ENCODE measurements at regions not wholly inside any gene's neighbourhood (a gene's known extent, or its start where the extent isn't known, plus 50 kb on each side); places are given as distances from the start of the nearest gene placed in this dataset.
A peak's percentile ranks its signal among the peaks of the same experiment; 100 is the strongest.
"Not testable (repeated sequence)": the region's sequence is repeated elsewhere in the genome, so short reads cannot be mapped to it uniquely, and the experiment has no call there.

DNA sequence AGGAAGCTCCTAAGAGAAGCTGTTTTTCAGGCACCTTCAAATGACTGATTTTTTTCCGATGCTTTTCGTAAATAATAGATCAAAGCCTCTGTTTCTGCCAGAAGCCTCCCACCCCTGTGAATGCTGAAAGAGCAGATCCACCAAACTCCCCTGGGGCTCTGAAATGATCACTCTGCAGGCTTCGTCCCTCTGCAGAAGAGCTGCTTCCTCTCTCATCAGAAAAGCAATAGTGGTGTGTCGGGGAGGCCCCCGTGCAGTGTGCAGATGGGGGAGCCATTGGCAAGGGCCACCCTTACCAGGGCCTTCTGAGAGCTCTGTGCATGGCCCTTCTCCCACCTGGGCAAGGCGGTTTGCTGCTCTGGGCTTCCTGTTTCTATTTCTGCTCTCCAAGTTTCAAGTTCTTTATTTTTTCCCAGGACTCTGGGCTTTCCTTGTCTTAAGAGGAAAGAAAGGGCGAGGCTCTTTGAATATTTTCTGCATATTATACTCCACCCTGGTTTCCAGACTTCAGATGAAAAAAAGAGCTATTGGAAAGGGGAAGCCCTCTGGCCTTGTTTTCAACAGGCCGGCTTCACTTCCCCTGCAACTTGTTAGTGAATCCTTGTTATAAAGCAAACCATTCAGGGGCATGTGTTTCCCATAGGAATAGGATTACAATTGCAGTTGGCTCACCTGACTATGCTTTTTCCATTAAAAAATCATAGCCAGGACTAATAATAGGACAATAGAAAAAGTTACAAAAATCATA lies 155.2 kb downstream of the TTLL2 start:
- Histone ChIP-seq H3K27ac (no peak overlapping the region), H3K4me3 (ENCODE audit: low read depth, low read length) (no peak overlapping the region), H3K36me3 (replicated peaks) (no peaks in the 10 kb centered on the region), H3K27me3 (replicated peaks) (no peaks in the 10 kb centered on the region)
- in situ Hi-C loops (cut with HindIII; ENCODE audit: low pct_ligation_motif_present, low sequenced_read_pairs): no loop called here
- TF ChIP-seq, protein P1, sequence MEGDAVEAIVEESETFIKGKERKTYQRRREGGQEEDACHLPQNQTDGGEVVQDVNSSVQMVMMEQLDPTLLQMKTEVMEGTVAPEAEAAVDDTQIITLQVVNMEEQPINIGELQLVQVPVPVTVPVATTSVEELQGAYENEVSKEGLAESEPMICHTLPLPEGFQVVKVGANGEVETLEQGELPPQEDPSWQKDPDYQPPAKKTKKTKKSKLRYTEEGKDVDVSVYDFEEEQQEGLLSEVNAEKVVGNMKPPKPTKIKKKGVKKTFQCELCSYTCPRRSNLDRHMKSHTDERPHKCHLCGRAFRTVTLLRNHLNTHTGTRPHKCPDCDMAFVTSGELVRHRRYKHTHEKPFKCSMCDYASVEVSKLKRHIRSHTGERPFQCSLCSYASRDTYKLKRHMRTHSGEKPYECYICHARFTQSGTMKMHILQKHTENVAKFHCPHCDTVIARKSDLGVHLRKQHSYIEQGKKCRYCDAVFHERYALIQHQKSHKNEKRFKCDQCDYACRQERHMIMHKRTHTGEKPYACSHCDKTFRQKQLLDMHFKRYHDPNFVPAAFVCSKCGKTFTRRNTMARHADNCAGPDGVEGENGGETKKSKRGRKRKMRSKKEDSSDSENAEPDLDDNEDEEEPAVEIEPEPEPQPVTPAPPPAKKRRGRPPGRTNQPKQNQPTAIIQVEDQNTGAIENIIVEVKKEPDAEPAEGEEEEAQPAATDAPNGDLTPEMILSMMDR (IDR thresholded peaks at IDR 0.05; ENCODE audit: low read depth, low read length, missing control alignments): no peak
- DNase-seq: no peak

DNA sequence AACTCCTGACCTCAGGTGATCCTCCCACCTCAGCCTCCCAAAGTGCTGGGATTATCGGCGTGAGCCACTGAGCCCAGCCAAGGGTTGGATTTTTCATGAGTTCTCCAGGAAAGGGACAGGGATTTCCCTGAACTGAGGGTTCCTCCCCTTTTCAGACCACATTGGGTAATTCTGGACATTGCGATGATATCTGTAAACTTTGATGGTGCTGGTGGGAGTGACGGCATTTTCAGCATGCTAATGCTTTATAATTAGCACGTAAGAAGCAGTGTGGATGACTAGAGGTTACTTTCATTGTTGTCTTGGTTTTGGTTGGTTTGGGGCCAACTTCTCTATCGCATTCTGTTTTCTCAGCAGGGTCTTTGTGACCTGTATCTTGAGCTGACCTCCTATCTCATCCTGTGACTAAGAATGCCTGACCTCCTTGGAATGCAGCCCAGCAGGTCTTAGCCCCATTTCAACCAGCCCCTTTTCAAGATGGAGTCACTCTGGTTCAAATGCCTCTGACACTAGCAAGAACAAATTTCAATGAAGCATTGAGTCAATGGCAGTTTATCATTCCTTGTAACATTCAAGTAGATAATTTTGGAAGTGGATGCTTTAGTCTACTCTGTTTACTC lies 156.5 kb downstream of the TTLL2 start:
- no peak overlapping the region for H3K4me3 ChIP-seq (ENCODE audit: low read depth, low read length)
- in situ Hi-C loops (cut with HindIII; ENCODE audit: low pct_ligation_motif_present, low sequenced_read_pairs): no loop called here
- TF ChIP-seq, protein P1 (IDR thresholded peaks at IDR 0.05; ENCODE audit: low read depth, low read length, missing control alignments): no peak

DNA sequence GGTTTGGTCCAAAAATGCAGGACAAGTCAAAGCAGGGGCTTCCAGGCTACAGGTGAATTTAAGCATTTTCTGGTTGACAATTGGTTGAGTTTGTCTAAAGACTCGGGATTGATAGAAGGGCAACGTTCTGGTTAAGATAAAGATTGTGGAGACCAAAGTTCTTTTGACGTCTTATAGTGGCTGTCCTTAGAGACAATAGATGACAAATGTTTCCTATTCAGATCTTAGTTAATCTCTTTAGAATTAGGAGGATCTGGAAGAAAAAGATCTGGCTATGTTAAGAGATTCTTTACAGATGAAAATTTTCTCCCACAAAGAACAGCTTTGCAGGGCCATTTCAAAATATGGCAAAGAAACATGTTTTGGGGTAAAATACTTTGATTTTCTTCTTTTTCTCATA lies 157.9 kb downstream of the TTLL2 start:
- in situ Hi-C loops (cut with HindIII; ENCODE audit: low pct_ligation_motif_present, low sequenced_read_pairs); H3K4me3 ChIP-seq (ENCODE audit: low read depth, low read length); H3K27ac ChIP-seq; H3K27me3 ChIP-seq (replicated peaks); DNase-seq; H3K36me3 ChIP-seq (replicated peaks): not testable (repeated sequence)

More for the DNA sequence above, 156.5 kb downstream of the TTLL2 start:
- no peak for DNase-seq
- Histone ChIP-seq H3K27ac (no peak overlapping the region), H3K27me3 (replicated peaks) (no peaks in the 10 kb centered on the region), H3K36me3 (replicated peaks) (no peaks in the 10 kb centered on the region)

DNA sequence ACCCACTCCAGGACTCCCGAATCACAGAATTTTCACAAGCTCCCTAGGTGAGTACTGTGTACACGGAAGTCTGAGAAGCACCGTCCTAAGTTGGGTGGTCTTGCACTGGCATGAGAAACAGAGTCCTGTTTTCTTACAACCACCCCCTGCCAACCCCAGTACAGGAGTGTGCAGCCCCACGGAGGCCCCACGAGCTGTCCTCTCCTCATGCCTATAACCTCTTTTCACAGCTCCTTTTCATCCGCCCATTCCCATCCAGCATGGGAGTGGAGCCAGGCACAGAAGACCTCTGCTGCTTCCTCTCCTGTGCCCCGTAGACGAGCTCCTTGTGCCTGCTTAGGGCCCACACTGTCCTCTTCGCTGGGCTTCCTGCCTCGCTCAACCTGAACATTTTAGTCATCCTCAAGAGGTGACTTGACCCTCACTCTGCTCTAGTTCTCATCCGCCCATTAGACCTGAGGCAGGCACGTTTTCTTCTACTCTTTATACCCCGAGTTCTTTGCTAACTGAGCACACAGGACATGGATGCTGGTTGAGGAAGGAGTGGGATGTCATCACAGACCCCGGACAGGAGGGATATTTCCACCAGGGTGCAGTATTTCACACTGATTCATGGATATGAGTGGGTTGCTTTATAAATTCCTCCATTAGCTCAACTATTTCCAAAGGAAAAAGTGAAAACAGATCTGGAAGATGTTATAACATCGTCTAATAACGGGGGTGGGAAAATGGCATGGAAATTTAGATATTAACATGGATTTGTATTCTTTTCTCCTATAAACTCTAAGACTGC lies 160.5 kb downstream of the TTLL2 start:
- in situ Hi-C loops (cut with HindIII; ENCODE audit: low pct_ligation_motif_present, low sequenced_read_pairs): no loop called here
- no peak overlapping the region for H3K27ac ChIP-seq
- H3K4me3 ChIP-seq (ENCODE audit: low read depth, low read length): no peak overlapping the region
- TF ChIP-seq, protein P1 (IDR thresholded peaks at IDR 0.05; ENCODE audit: low read depth, low read length, missing control alignments): peak; percentile 38
- peak; percentile 35 for DNase-seq
- no peaks in the 10 kb centered on the region for H3K27me3 ChIP-seq (replicated peaks)
- no peaks in the 10 kb centered on the region for H3K36me3 ChIP-seq (replicated peaks)

DNA sequence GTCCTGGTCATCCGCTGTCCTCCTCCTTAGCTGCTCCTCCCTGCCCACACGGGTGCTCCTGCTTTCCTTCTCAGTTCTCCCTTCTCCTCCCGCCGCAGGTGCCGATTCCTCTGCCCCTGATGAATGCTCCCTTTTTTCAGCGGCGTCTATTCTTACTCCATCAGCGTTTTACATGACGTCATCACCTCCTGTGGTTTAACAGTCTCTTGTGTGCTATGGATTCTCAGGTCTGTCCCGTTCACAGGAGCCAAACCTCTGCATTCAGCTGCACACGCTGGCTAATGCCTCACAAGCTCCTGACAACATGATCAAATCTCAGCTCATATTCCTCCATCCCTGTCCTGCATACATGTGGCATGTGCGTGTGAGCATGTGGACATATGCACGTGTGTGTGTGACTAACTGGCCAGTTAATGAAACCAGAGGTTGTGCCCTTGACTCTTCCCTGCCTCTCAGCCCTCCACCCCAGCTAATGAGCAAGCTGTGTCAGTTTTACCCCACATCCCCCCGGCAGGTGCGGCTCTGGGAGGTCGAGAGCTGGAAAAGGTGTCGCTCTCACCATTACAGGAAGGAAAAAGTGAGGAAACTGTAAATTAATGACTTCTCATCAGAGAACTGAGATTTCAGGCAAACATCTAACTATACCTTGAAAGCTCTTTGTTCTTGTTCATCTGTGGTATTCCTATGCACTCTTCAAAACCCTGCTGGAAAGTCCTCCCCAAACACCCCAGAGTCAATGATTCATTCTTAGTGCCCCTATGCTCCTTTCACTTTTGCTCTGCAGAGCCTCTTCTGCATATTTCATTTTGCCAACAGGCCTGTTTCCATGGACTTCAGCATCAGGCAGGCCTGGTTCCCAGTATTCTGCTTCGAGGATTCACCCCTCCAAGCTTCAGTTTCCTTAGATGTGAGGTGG lies 163.1 kb downstream of the TTLL2 start:
- H3K4me3 ChIP-seq (ENCODE audit: low read depth, low read length): no peak overlapping the region
- H3K27ac ChIP-seq: no peak overlapping the region
- H3K36me3 ChIP-seq (replicated peaks): no peaks in the 10 kb centered on the region
- TF ChIP-seq, protein P1 (IDR thresholded peaks at IDR 0.05; ENCODE audit: low read depth, low read length, missing control alignments): no peak
- DNase-seq: no peak
- in situ Hi-C loops (cut with HindIII; ENCODE audit: low pct_ligation_motif_present, low sequenced_read_pairs): no loop called here
- H3K27me3 ChIP-seq (replicated peaks): no peaks in the 10 kb centered on the region

All from brain microvascular endothelial cell (primary cell).